ENCODE measurements at regions not wholly inside any gene's neighbourhood (a gene's known extent, or its start where the extent isn't known, plus 50 kb on each side); places are given as distances from the start of the nearest gene placed in this dataset.

DNA sequence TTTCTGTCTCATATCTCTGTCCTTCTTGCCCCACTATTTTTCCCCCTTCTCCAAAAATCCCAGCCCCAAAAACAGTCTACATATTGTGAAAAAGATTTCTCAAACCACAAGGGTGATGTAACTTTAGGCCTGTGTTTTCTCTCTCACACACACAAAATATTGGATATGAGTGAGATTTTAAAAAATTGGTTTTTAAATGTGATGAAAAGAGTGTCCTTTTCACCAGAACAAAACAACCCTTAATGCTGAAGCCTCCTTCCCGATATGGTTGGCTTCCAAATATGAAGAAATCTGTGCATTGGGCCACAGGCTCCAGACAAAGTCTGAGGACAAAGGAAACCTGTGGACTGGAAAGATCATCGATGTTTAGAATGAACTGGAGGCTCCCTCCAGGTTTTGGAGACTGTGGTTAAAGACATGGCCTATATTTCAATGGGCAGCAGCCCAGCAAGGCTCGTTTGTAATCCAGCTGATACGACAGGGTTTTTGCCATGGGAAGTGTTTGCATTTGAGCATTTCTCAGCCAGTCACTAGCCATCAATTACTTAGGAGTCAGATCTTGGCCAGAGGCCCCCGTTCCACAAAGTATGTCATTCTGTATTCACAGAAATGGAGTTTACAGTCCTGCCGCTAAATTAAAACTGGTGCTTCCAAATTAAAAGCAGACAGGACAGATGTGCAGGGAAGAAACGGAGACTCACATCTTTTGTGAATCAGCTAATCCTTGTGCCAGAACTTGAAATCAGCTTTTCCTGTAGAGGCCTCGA is 546.3 kb downstream of the EBF1 start:
- DNase-seq = no peak

DNA sequence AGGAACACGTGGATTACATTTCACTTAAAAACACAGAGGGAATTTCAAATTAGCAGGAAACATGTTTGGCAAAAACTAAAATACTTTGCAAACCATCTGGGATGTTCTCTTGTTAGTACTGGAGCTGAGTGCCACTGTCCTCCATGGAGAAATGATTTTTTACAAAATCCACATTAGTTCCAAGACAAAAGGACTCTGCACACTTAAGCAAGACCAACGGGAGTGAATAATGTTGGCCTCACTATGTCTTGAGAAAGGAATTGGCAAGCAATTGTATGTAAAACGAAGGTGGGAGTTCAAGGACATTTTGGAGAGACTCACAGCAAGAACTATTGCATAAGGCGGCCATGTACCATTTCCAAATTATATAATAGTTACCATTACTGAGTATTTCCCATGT is 547.5 kb downstream of the EBF1 start:
- DNase-seq = no peak

DNA sequence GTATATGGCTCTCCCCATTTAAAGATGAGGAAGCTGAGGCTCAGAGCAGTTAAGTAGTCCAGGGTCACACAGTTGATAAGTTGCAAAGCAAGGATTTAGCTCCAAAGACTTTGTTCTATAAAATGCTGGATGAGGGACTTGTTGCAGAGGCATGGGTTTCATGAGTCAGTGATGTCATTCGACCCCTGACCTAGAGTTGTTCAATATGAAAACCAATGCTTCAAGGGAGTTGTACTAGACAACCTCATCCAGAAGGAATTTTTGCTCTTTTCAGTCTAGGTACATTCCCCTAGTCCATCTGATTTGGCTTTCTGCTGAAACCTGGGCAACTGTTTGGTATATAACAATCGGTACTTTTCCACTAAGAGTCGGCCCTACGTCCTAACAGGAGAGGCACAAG is 550.4 kb downstream of the EBF1 start:
- no peak for DNase-seq

DNA sequence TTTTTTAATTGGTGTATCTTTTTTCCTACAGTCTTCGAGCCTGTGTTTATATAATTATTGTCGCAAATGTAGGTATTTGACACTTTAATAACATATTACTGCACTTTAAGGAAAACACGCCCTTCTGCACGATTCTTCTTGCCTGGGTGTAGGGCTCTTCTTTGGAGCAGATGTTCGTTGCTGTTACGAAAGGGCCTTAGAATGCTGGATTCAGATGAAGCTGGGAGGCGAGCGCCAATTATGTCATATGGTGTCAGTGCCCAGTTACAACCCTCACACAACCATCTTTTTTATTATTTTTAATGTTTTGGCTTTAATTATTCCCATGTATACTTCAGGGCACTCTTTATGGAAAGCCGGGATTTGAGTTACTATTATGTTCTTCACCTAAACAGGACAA is 553.0 kb downstream of the EBF1 start:
- no peak for DNase-seq

GRCh38 chr5:158545949-158546530 is 553.7 kb downstream of the EBF1 start:
- DNase-seq = no peak

- no peak for DNase-seq
Measured at GRCh38 chr5:158544388-158545339, 555.1 kb downstream of the EBF1 start.

GRCh38 chr5:158543539-158544387 is 556.0 kb downstream of the EBF1 start:
- DNase-seq = no peak

DNA sequence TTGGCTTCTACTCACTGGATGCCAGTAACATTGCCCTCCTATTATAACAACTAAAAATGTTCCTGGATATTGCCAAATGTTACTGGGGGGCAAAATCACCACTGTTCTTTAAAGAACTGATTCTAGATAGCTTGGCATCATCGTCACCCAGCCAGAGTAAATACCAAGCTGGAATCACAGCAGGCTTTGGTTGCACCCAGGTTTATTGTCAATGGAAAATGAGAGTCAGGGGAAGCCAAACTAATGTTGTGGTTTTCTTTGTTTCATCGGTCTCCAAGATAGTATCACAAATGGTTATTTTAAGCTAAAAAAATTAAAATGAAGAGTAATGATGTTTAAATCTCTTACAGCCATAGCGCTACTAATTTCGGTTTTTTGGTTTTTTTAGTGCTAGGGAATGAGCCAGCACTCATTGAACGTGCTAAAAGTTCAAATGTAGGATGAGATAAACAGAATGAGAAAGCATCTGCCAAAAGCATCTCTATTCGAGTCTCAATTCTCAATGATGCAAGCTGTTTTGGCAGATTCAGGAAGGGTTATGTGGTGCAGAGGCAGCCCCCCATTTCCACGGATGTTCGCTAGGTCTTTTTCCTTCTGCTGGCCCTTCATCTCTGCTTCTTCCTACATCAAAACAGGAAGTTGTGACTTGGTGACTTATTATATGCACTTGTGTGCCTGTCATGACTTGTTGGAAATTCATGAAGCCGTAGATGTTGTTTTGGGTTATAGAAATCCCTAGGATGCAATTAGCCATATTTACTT is 558.0 kb downstream of the EBF1 start:
- no peak for DNase-seq

- DNase-seq = no peak
Measured at GRCh38 chr5:158538506-158539074, 561.1 kb downstream of the EBF1 start.

DNA sequence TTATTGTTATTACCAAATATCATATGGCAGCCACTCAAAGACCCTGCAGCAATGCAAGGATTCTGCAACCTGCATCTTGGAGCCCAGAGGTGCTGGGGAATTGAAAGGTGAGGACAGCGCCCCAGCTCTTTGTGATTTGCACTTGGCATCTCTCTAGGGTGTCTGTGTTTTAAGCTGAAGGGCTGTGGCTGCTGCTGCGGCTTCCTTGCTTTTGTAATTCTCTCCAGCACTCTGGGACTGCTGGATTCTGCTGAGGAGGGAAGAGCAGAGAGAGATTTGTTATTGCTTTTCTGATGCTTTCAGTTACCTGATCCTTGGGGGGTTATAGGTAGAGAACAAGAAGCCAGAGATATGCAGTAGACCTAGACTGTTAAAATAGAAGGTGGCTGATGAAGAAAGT is 562.4 kb downstream of the EBF1 start:
- no peak for DNase-seq

DNA sequence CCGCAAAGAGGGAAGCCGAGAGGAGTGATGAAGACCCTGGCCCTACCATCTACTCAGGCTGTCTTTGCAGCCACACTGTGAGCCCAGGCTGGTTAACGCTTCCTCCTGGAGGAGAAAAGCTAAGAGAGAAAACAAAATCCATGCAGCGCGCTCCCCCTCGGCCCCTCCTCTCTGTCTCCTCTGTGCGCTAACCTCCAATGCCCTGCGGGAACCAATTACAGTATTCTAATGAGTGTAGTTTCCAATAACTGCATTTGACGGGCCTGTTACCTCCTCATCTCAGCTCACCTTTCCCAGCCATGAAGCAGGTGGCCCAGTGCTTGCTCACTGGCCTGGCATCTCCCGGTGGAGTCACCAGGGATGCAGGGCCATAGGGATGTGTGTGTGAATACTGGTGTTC is 565.5 kb downstream of the EBF1 start:
- DNase-seq = no peak

- no peak for DNase-seq
Measured at GRCh38 chr5:158532739-158533138, 567.0 kb downstream of the EBF1 start.

DNA sequence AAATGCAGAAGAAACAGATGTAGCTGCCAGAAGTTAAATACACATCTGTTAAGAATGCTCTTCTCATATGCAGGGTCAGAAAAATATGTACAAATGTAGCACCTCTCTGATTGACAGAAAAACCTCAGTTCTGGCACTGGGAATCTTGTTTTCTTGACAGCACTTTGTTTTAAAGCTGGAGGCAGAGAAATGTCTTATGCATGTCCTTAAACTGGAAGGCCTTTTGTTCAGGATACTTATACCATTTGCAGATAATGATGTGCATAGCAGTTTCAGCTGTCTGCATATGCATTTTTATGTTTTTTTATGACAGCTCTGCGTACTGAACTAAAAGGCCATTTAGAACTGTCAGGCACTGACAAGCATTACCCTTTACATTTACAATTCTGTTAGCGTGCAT is 567.9 kb downstream of the EBF1 start:
- DNase-seq = no peak

DNA sequence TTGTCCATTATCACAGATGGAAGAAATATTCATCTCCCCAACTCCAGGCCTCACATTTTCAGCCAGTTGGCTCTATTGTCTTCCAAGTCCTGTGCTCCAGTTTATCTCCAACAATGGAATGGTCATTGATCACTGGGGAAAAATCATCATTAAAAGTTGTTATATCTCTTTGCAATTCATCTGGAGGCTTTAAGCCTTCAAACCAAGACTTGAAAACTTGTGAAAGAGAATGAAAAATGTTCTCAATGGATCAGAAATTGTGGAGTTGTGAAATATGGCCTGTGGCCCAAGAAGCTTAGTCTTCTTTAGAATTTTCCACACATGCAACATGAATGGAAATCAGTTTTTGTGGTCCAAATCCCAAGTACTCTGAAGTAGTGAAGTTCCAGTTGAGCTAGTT is 569.6 kb downstream of the EBF1 start:
- DNase-seq = no peak

DNA sequence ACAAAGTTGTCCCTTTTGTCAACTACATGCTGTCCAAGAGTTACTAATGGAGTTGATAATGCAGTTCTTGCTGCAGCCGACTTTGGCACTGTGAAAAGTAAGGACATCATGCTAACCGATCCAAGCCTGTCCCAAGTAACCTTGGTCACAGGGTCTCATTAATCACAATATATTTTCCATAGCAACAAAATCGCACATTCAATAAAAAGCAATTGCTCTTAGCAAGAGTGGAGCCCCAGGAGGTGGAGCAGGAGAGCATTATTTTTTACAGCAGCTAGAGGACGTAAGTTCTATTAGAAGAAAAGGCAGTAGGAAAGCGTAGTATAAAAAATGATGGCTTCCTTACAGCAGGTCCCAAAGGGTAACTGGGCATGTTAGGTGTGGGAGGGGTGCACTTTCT is 570.3 kb downstream of the EBF1 start:
- DNase-seq = no peak

DNA sequence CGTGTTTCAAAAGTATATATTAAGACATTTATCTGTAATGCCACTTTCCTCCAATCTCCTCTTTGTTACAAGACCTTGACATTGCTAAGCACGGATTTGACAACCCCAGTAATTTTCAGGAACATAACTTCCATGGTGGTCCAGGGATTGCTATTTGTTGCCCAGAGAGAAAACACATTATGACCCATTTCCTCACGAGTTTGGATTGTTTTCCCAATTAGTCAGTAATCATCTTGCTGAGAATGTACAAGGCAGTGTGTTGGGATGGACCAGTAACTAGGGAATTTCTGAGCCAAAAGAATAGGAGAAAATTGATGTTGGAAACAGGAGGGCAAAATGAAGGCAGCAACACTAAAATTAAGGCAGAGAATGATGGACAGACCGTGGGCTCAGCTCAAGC is 574.1 kb downstream of the EBF1 start:
- DNase-seq = no peak

DNA sequence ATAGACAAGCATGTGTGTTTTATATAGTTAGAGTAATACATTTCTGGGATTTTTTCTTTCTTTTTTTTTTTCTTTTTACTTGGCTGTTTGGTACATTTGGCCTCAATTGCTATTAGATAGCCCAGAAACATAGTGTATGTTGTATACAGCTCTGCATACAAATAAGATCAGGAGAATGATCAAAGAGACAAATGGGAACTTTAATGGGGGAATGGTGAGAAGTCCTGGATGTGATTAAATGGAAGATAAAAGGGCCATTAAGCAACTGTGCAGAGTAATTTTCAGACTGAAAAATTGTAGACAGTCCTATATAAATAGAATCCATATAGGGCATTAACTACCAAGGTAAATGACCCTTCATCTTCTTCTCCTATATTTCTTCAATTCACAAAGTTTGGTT is 575.6 kb downstream of the EBF1 start:
- no peak for DNase-seq

GRCh38 chr5:158522776-158523175 is 576.9 kb downstream of the EBF1 start:
- DNase-seq = no peak

GRCh38 chr5:158521995-158522394 is 577.7 kb downstream of the EBF1 start:
- no peak for DNase-seq

DNA sequence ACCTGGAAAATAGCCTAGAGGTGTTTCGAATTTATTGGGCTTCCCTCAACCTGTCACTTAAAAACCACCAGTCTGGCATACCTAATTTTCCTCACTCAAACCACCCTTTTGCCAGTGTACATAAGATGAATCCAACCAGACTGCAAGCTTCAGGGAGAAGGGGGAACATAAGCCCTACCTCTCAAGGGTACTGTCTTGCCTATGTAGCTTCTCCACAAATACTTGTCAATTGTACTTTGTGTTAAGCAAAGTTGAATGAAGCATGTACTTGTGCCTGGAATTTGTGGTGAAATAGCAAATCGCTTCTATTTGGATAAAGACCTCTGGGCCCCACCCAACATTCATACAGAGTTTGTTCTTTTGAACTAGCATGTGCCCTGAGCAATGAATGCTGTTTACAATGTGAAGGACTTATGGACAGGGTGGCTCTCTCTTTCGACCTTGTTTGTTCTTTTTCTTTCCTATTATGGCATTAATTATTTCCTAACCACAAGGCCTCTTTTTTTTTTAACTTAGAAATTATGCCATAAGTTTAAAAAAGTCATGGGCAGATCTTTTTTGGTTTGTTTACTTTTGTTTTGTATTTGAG is 580.2 kb downstream of the EBF1 start:
- DNase-seq = no peak

GRCh38 chr5:158516521-158516920 is 583.2 kb downstream of the EBF1 start:
- no peak for DNase-seq

Data from 8988T (cell line).